NCI-H146 (cell line): ENCODE measurements at regions not wholly inside any gene's neighbourhood (a gene's known extent, or its start where the extent isn't known, plus 50 kb on each side); places are given as distances from the start of the nearest gene placed in this dataset.
A peak's percentile ranks its signal among the peaks of the same experiment; 100 is the strongest.

Experiments
- DNase-seq: peaks from one replicate; lab custom pipeline; 2025; lab: John Stamatoyannopoulos, UW

GRCh38 chr18:27762054-27762453 is 414.9 kb downstream of the CDH2 start:
- DNase-seq = no peak

GRCh38 chr18:27752944-27753343 is 424.0 kb downstream of the CDH2 start:
- no peak for DNase-seq

GRCh38 chr18:27750923-27751322 is 426.0 kb downstream of the CDH2 start:
- no peak for DNase-seq

- peak; percentile 62 for DNase-seq
Measured at GRCh38 chr18:27750014-27750413, 426.9 kb downstream of the CDH2 start.

GRCh38 chr18:27749194-27749593 is 427.7 kb downstream of the CDH2 start:
- no peak for DNase-seq

GRCh38 chr18:27746241-27746640 is 430.7 kb downstream of the CDH2 start:
- no peak for DNase-seq

- DNase-seq = no peak
Measured at GRCh38 chr18:27735117-27735516, 441.8 kb downstream of the CDH2 start.

- DNase-seq = no peak
Measured at GRCh38 chr18:27731211-27731610, 445.7 kb downstream of the CDH2 start.

GRCh38 chr18:27728659-27729058 is 448.3 kb downstream of the CDH2 start:
- DNase-seq = no peak

GRCh38 chr18:27724362-27724761 is 452.6 kb downstream of the CDH2 start:
- no peak for DNase-seq

- DNase-seq = no peak
Measured at GRCh38 chr18:27723168-27723567, 453.8 kb downstream of the CDH2 start.

- no peak for DNase-seq
Measured at GRCh38 chr18:27719680-27720079, 457.2 kb downstream of the CDH2 start.

GRCh38 chr18:27717816-27718215 is 459.1 kb downstream of the CDH2 start:
- DNase-seq = no peak

GRCh38 chr18:27717250-27717649 is 459.7 kb downstream of the CDH2 start:
- DNase-seq = no peak

GRCh38 chr18:27715751-27716150 is 461.2 kb downstream of the CDH2 start:
- no peak for DNase-seq

- peak; percentile 47 for DNase-seq
Measured at GRCh38 chr18:27713738-27714095, 463.2 kb downstream of the CDH2 start.

GRCh38 chr18:27713037-27713737 is 463.7 kb downstream of the CDH2 start:
- peak; percentile 77 for DNase-seq

GRCh38 chr18:27712066-27712465 is 464.9 kb downstream of the CDH2 start:
- peak; percentile 91 for DNase-seq

GRCh38 chr18:27711382-27711781 is 465.5 kb downstream of the CDH2 start:
- DNase-seq = no peak

GRCh38 chr18:27709344-27709743 is 467.6 kb downstream of the CDH2 start:
- DNase-seq = no peak

GRCh38 chr18:27707201-27707600 is 469.7 kb downstream of the CDH2 start:
- DNase-seq = no peak

GRCh38 chr18:27704736-27705361 is 472.1 kb downstream of the CDH2 start:
- peak; percentile 44 for DNase-seq

- DNase-seq = no peak
Measured at GRCh38 chr18:27699137-27699536, 477.8 kb downstream of the CDH2 start.

GRCh38 chr18:27696148-27696547 is 480.8 kb downstream of the CDH2 start:
- no peak for DNase-seq
